HepG2 (cell line): ENCODE measurements at regions not wholly inside any gene's neighbourhood (a gene's known extent, or its start where the extent isn't known, plus 50 kb on each side); places are given as distances from the start of the nearest gene placed in this dataset.

Source experiments
- ATAC-seq: fragments of 200-7000 bp; cut with Tn5 transposase; 3 replicates; pipeline ENCODE4 v1.9.1; 2020; ENCODE audit warnings: mild to moderate bottlenecking, moderate library complexity
- BruUV-seq: library from RNA; stranded (reverse); fragments of 400-500 nt; replicated peaks from 2 replicates; lab custom pipeline; 2021; lab: Mats Ljungman, UMichigan
- CTCF ChIA-PET: fragments of 300-600 bp; formaldehyde crosslinking; extraction: SDS; loops from one replicate; lab custom pipeline; 2021; ENCODE audit warnings: low total read pairs, inconsistent platforms, low intra/inter-chr PET ratio; lab: Yijun Ruan, JAX
- POLR2A ChIA-PET: fragments of 350-600 bp; sonication (Branson Sonifier 250); formaldehyde crosslinking; loops from one replicate; lab custom pipeline; 2020; ENCODE audit warnings: antibody characterized with exemption, inconsistent platforms; lab: Yijun Ruan, JAX
- DNase-seq: peaks from one replicate; pipeline ENCODE4 v3.0.0-alpha.2; 2015; ENCODE audit warnings: low spot score
- FAIRE-seq: peaks from 3 replicates; lab custom pipeline; 2011; peaks lifted over from hg19 to GRCh38; lab: Jason Lieb, UNC
- H2AFZ ChIP-seq: one replicate; pipeline ENCODE4 v1.6.1; 2011; ENCODE audit warnings: low read length, inconsistent platforms
- H3K27ac ChIP-seq: fragments of 300-600 bp; 3 replicates; pipeline ENCODE4 v1.8.0; 2011; ENCODE audit warnings: mixed run types, mild to moderate bottlenecking, mixed read lengths, low read length, inconsistent platforms; ENCODE audit not compliant: insufficient read depth; ENCODE audit errors: extremely low read length
- H3K27me3 ChIP-seq, 2 experiments: fragments of 200-600 bp in 1 of 2; 2 replicates in 1 of 2; 3 replicates in 1 of 2; pipeline versions ENCODE4 v1.6.0 to v1.8.0; 2011; ENCODE audit warnings: low read length in 2 of 2, mild to moderate bottlenecking in 2 of 2, moderate library complexity in 2 of 2, inconsistent platforms in 1 of 2; ENCODE audit not compliant: insufficient read depth in 2 of 2, control insufficient read depth in 1 of 2
- H3K36me3 ChIP-seq, 2 experiments: fragments of 200-600 bp in 1 of 2; replicated peaks in 1 of 2; 2 replicates in 1 of 2; 3 replicates in 1 of 2; pipeline versions ENCODE4 v1.5.1 to v1.8.0; 2011; ENCODE audit warnings: low read length in 2 of 2, inconsistent platforms in 1 of 2; ENCODE audit not compliant: insufficient read depth in 2 of 2, control insufficient read depth in 1 of 2
- H3K4me1 ChIP-seq: 2 replicates; pipeline ENCODE4 v1.5.1; 2012; ENCODE audit warnings: low read length, inconsistent platforms; ENCODE audit not compliant: insufficient read depth
- H3K4me2 ChIP-seq: 2 replicates; pipeline ENCODE4 v1.6.0; 2011; ENCODE audit warnings: low read depth, low read length, inconsistent platforms
- H3K4me3 ChIP-seq, 3 experiments: fragments of 200-600 bp in 1 of 3; sonication (generic), shearing (Covaris generic) in 1 of 3; replicated peaks in 1 of 3; 2 replicates each; pipeline ENCODE4 v1.5.1; 2011 to 2016; ENCODE audit warnings: low read length in 3 of 3, inconsistent platforms in 2 of 3, low read depth in 2 of 3, mild to moderate bottlenecking in 2 of 3, control low read depth in 1 of 3, mixed read lengths in 1 of 3; ENCODE audit not compliant: insufficient read depth in 1 of 3
- H3K79me2 ChIP-seq: one replicate; pipeline ENCODE4 v1.6.1; 2011; ENCODE audit warnings: low read length, inconsistent platforms; ENCODE audit not compliant: insufficient read depth
- H3K9ac ChIP-seq: 2 replicates; pipeline ENCODE4 v1.6.0; 2011; ENCODE audit warnings: mild to moderate bottlenecking, low read depth, low read length, inconsistent platforms; ENCODE audit not compliant: insufficient read depth
- H3K9me3 ChIP-seq: 2 replicates; pipeline ENCODE4 v1.5.1; 2012; ENCODE audit warnings: mild to moderate bottlenecking, low read length
- H4K20me1 ChIP-seq: 2 replicates; pipeline ENCODE4 v1.6.0; 2011; ENCODE audit warnings: inconsistent platforms, mild to moderate bottlenecking, low read length, moderate library complexity; ENCODE audit not compliant: insufficient read depth
- BCL6 ChIP-seq: IDR thresholded peaks from 2 replicates; pipeline ENCODE4 v1.6.1; 2016; ENCODE audit warnings: missing genetic modification reagents, missing compliant biosample characterization
- ELK4 ChIP-seq: sonication (generic); formaldehyde crosslinking; IDR thresholded peaks from 2 replicates; pipeline ENCODE4 v1.9.0; 2021; ENCODE audit warnings: missing genetic modification reagents, borderline replicate concordance
- GATAD1 ChIP-seq: IDR thresholded peaks from 2 replicates; pipeline ENCODE4 v1.6.1; 2016; ENCODE audit warnings: missing genetic modification reagents, missing compliant biosample characterization
- RORA ChIP-seq: sonication (generic); formaldehyde crosslinking; IDR thresholded peaks from 2 replicates; pipeline ENCODE4 v1.5.0; 2020; ENCODE audit warnings: mild to moderate bottlenecking, missing genetic modification reagents, moderate library complexity
- THYN1 ChIP-seq: sonication (generic); formaldehyde crosslinking; IDR thresholded peaks from 2 replicates; pipeline ENCODE4 v1.8.1; 2023; ENCODE audit warnings: low read depth, mild to moderate bottlenecking, moderate library complexity, missing genetic modification reagents, borderline replicate concordance
- ZNF124 ChIP-seq: sonication (generic); formaldehyde crosslinking; IDR thresholded peaks from 2 replicates; pipeline ENCODE4 v1.4.0; 2020; ENCODE audit warnings: missing genetic modification reagents
- ZNF180 ChIP-seq: sonication (generic); formaldehyde crosslinking; IDR thresholded peaks from 2 replicates; pipeline ENCODE4 v1.4.0; 2020; ENCODE audit warnings: low read depth, missing genetic modification reagents, borderline replicate concordance
- ZNF326 ChIP-seq: sonication (generic); formaldehyde crosslinking; IDR thresholded peaks from 2 replicates; pipeline ENCODE4 v1.4.0; 2020; ENCODE audit warnings: missing genetic modification reagents, borderline replicate concordance
- ZNF547 ChIP-seq: sonication (generic); formaldehyde crosslinking; IDR thresholded peaks from 2 replicates; pipeline ENCODE4 v1.5.1; 2020; ENCODE audit warnings: mild to moderate bottlenecking, missing genetic modification reagents
- ZNF709 ChIP-seq: sonication (generic); formaldehyde crosslinking; IDR thresholded peaks from 2 replicates; pipeline ENCODE4 v1.5.0; 2020; ENCODE audit warnings: mild to moderate bottlenecking, missing genetic modification reagents
- ZXDC ChIP-seq: sonication (generic); formaldehyde crosslinking; IDR thresholded peaks from 2 replicates; pipeline ENCODE4 v1.5.0; 2020; ENCODE audit warnings: mild to moderate bottlenecking, missing genetic modification reagents
- in situ Hi-C: cut with HindIII; loops from 2 replicates; pipeline ENCODE4 v1.10.0; 2017; ENCODE audit warnings: low pct_unique_long_range_greater_than_20kb; ENCODE audit not compliant: extremely low pct_ligation_motif_present
- intact Hi-C: fragments of 100-400 bp; cut with micrococcal nuclease; formaldehyde crosslinking; loops from one replicate; pipeline ENCODE4 v1.10.0; 2022; ENCODE audit not compliant: unreplicated experiment

- Histone ChIP-seq H3K27ac (no peak overlapping the region), H3K36me3 (no peaks in the 10 kb centered on the region), H3K4me3 (no peak overlapping the region), H3K4me2 (no peak overlapping the region), H3K4me1 (no peaks in the 10 kb centered on the region), H2AFZ (no peak overlapping the region), H3K9ac (no peak overlapping the region), H3K9me3 (no peaks in the 10 kb centered on the region), H3K79me2 (no peaks in the 10 kb centered on the region), H4K20me1 (no peaks in the 10 kb centered on the region), H3K27me3 (no peaks in the 10 kb centered on the region; a peak in 1 of 5 replicates)
- ChIA-PET POLR2A (no interaction called here), CTCF (no interaction called here)
- FAIRE-seq: no peak
- no peak for DNase-seq
- ATAC-seq: no peak
- in situ Hi-C loops (no loop called here), intact Hi-C loops (no loop called here)
- BruUV-seq: no TSS peak
- no peak for TF ChIP-seq THYN1 (CRISPR knock-in tag)
- no peak for TF ChIP-seq ZXDC (CRISPR knock-in tag)
- no peak for TF ChIP-seq RORA
- TF ChIP-seq ELK4 (CRISPR knock-in tag): no peak
- no peak for TF ChIP-seq ZNF709 (CRISPR knock-in tag)
- TF ChIP-seq ZNF326: no peak
- no peak for TF ChIP-seq ZNF547 (CRISPR knock-in tag)
- TF ChIP-seq ZNF180: no peak
- TF ChIP-seq GATAD1 (CRISPR knock-in tag): no peak
- TF ChIP-seq ZNF124 (CRISPR knock-in tag): no peak
- no peak for TF ChIP-seq BCL6
Observed at GRCh38 chr18:56386856-56387255, 251.5 kb downstream of the TXNL1 start.
